Lower lobe of right lung (tissue), 2 donors: ENCODE measurements at regions not wholly inside any gene's neighbourhood (a gene's known extent, or its start where the extent isn't known, plus 50 kb on each side); places are given as distances from the start of the nearest gene placed in this dataset.

Experiments
- ATAC-seq, 2 donors: fragments of 200-7000 bp; cut with Tn5 transposase; one replicate each; pipeline ENCODE4 v1.9.1; 2020 to 2022; ENCODE audit warnings: mild to moderate bottlenecking in 2 of 2, moderate library complexity in 2 of 2
- DNase-seq: peaks from one replicate; pipeline ENCODE4 v3.0.0-alpha.2; 2020
- H3K27ac ChIP-seq: fragments of 200-600 bp; one replicate; pipeline ENCODE4 v1.8.0; 2022
- H3K27me3 ChIP-seq: fragments of 200-600 bp; one replicate; pipeline ENCODE4 v1.8.0; 2022; ENCODE audit warnings: low read depth
- H3K36me3 ChIP-seq: fragments of 200-600 bp; one replicate; pipeline ENCODE4 v1.8.0; 2022; ENCODE audit warnings: mild to moderate bottlenecking
- H3K4me1 ChIP-seq: fragments of 200-600 bp; one replicate; pipeline ENCODE4 v1.8.0; 2022
- H3K4me3 ChIP-seq: fragments of 200-600 bp; one replicate; pipeline ENCODE4 v1.8.0; 2022; ENCODE audit warnings: mild to moderate bottlenecking
- H3K9me3 ChIP-seq: fragments of 200-600 bp; one replicate; pipeline ENCODE4 v1.8.0; 2022
- intact Hi-C: fragments of 100-400 bp; cut with DNase I; formaldehyde crosslinking; loops from one replicate; pipeline ENCODE4 v1.11.0; 2022
- TF ChIP-seq, protein P1 (sequence below): fragments of 200-600 bp; IDR thresholded peaks from one replicate; pipeline ENCODE4 v1.8.0; 2022; ENCODE audit warnings: antibody characterized with exemption, mild to moderate bottlenecking
- donor health status: DM: no; HTN: yes; CAD: no; lungs with severe emphysema.

DNA sequence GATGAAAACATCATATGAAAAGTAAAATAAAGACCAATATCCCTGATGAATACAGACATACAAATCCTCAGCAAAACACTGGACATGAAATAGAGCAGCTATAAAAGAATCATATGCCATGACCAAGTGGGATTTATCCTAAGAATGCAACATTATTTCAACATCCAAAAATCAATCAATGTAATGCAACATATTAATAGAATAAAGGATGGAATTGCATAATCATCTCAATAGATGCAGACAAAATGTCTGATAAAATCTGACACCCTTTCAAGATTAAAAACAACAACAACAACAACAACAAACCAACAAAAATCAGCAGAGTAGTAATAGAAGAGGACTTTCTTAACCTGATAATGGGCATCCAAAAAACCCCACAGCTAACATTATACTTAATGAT is 63.8 kb upstream of the IL1R1 start:
- Histone ChIP-seq H3K4me1 (peaks cover 18% of the 10 kb centered on the region), H3K9me3 (no peaks in the 10 kb centered on the region), H3K27me3 (no peaks in the 10 kb centered on the region), H3K27ac (no peak overlapping the region), H3K36me3 (no peaks in the 10 kb centered on the region), H3K4me3 (no peak overlapping the region)
- intact Hi-C loops: no loop called here
- ATAC-seq (no peak), DNase-seq (no peak)
- TF ChIP-seq, protein P1, sequence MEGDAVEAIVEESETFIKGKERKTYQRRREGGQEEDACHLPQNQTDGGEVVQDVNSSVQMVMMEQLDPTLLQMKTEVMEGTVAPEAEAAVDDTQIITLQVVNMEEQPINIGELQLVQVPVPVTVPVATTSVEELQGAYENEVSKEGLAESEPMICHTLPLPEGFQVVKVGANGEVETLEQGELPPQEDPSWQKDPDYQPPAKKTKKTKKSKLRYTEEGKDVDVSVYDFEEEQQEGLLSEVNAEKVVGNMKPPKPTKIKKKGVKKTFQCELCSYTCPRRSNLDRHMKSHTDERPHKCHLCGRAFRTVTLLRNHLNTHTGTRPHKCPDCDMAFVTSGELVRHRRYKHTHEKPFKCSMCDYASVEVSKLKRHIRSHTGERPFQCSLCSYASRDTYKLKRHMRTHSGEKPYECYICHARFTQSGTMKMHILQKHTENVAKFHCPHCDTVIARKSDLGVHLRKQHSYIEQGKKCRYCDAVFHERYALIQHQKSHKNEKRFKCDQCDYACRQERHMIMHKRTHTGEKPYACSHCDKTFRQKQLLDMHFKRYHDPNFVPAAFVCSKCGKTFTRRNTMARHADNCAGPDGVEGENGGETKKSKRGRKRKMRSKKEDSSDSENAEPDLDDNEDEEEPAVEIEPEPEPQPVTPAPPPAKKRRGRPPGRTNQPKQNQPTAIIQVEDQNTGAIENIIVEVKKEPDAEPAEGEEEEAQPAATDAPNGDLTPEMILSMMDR: no peak

DNA sequence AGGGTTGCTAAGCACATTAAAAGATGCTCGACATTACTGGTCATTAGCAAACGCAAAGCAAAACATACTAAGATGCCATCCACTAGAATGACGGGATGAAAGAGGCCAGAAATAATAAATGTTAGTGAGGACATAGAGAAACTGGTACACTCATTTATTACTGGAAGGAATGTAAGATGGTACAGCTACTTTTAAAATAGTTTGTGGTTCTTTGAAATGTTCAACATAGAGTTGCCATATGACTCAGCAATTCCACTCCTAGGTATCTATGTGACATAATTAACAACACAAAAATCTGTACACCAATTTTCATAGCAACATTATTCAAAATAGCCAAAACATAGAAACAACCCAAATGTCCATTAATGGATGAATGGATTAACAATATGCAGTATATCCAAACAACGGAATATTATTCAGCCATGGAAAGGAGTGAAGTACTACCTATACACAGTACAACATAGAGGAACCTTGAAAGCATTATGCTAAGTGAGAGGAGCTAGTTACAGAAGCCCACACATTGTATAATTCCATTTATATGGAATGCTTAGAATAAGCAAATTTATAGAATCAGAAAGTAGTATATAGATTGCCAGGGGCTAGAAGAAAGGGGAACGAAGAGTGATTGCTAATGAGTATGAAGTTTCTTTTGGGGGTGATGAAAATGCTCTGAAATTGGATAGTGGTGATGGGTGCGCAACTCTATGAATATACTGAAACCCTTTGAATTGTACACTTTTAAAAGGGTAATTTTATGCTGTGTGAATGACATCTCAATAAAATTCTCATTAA is 61.9 kb upstream of the IL1R1 start:
- no peak for ATAC-seq
- TF ChIP-seq, protein P1: no peak

DNA sequence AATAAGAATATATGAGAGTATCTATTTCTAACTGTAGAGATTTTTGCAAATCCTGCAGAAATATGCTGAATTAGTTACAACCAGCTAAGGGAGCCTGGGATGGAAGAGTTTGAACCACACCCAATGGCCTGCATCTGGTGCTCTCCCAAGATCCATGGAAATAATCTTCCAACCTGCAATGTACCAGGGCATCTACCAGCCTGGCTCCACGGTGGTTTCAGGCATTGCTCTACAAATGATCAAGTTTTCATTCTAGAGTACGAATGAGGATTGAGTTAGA is 61.4 kb upstream of the IL1R1 start:
- H3K27ac ChIP-seq: no peak overlapping the region
- no peak for ATAC-seq
- intact Hi-C loops: no loop called here

More for the DNA sequence above, 61.9 kb upstream of the IL1R1 start:
- no peak overlapping the region for H3K4me3 ChIP-seq
- no peaks in the 10 kb centered on the region for H3K9me3 ChIP-seq
- no peak overlapping the region for H3K27ac ChIP-seq
- no peak for DNase-seq
- intact Hi-C loops: no loop called here
- peaks cover 18% of the 10 kb centered on the region for H3K4me1 ChIP-seq
- no peaks in the 10 kb centered on the region for H3K36me3 ChIP-seq
- H3K27me3 ChIP-seq: no peaks in the 10 kb centered on the region

DNA sequence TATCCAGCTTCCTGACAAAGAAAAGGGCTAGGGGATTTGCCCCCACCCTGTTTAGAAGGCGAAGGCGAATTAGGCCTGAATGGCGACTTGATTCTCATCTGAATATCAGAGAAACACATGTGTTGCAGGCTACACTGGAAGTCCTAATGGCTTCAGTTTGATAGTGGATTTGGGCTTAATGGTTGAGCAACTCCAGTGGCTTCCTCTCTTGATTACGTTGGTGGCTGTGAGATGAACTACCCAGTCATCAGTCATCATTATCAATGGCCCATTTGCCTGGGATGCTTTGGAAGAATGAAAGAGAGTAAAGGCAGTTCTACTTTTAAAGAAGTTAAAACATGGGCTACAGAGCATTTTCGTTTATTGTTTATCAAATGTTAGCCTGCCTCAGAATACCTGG is 60.9 kb upstream of the IL1R1 start:
- Histone ChIP-seq H3K4me3 (no peak overlapping the region), H3K9me3 (no peaks in the 10 kb centered on the region), H3K27ac (peak overlapping the region; percentile 73), H3K4me1 (peaks cover 18% of the 10 kb centered on the region), H3K27me3 (no peaks in the 10 kb centered on the region), H3K36me3 (no peaks in the 10 kb centered on the region)
- TF ChIP-seq, protein P1: no peak
- no peak for DNase-seq
- no peak for ATAC-seq
- intact Hi-C loops: no loop called here

More for the DNA sequence above, 61.4 kb upstream of the IL1R1 start:
- DNase-seq: no peak
- no peaks in the 10 kb centered on the region for H3K27me3 ChIP-seq
- TF ChIP-seq, protein P1: no peak
- H3K4me1 ChIP-seq: peaks cover 18% of the 10 kb centered on the region
- H3K4me3 ChIP-seq: no peak overlapping the region
- no peaks in the 10 kb centered on the region for H3K9me3 ChIP-seq
- no peaks in the 10 kb centered on the region for H3K36me3 ChIP-seq

DNA sequence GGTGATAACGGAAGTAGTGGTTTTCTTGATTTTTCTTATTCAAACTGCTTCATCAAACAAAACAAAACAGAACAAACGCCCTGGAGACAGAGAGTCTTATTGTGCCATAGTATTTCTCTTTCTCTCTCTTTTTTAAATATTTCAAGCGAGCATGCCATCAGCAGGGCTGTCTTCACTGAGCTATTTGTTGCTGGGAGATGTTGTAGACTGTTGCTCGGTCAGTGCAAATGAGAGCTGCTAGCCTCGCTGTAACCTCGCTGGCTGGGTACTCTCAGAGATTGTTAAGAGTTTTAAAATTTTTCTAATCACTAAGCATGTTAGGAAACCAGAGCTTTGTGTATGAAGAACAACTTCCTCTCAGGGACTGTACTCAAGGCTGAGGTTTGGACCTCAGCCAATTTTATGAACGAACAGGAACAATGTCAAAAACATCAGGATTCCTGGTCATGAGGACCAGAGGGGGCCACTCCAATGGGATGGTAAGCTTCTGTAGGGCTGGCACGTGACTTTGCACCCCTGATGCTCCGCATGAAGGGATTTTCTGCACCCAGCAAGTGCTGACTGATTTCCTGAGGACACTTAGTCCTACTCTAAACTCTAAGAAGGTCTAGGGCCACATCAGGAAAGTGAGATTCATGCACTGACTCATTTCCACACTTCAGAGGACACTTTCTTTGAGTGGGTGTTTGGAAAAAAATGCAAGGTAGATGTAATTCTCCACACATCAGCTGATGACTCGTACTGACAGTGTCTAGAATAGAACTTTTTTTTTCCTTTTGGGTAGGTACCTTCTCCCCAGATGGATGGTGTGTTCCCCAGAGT is 59.8 kb upstream of the IL1R1 start:
- ATAC-seq (peak; percentile 93), DNase-seq (no peak)
- intact Hi-C loops: no loop called here
- Histone ChIP-seq H3K4me1 (peaks cover 18% of the 10 kb centered on the region), H3K9me3 (no peaks in the 10 kb centered on the region), H3K27ac (peak overlapping the region; percentile 73), H3K27me3 (no peaks in the 10 kb centered on the region), H3K4me3 (no peak overlapping the region), H3K36me3 (no peaks in the 10 kb centered on the region)
- TF ChIP-seq, protein P1: no peak
